Gastroesophageal sphincter (tissue), 3 donors: ENCODE measurements at regions not wholly inside any gene's neighbourhood (a gene's known extent, or its start where the extent isn't known, plus 50 kb on each side); places are given as distances from the start of the nearest gene placed in this dataset.

Experiments
- EP300 ChIP-seq: sonication (generic); formaldehyde crosslinking; IDR thresholded peaks from one replicate; pipeline ENCODE4 v1.6.1; 2017; ENCODE audit warnings: antibody characterized with exemption, mild to moderate bottlenecking
- POLR2AphosphoS5 ChIP-seq: sonication (generic); formaldehyde crosslinking; IDR thresholded peaks from one replicate; pipeline ENCODE4 v1.6.1; 2017; ENCODE audit warnings: antibody characterized with exemption
- TF ChIP-seq, protein P1 (sequence below), 4 experiments: fragments of 200-600 bp in 2 of 4; fragments of 450-650 bp in 2 of 4; sonication (generic) in 1 of 4; IDR thresholded peaks; one replicate each; pipeline ENCODE4 v1.5.1; 2017 to 2019; ENCODE audit warnings: antibody characterized with exemption in 4 of 4, mild to moderate bottlenecking in 2 of 4, moderate library complexity in 2 of 4

DNA sequence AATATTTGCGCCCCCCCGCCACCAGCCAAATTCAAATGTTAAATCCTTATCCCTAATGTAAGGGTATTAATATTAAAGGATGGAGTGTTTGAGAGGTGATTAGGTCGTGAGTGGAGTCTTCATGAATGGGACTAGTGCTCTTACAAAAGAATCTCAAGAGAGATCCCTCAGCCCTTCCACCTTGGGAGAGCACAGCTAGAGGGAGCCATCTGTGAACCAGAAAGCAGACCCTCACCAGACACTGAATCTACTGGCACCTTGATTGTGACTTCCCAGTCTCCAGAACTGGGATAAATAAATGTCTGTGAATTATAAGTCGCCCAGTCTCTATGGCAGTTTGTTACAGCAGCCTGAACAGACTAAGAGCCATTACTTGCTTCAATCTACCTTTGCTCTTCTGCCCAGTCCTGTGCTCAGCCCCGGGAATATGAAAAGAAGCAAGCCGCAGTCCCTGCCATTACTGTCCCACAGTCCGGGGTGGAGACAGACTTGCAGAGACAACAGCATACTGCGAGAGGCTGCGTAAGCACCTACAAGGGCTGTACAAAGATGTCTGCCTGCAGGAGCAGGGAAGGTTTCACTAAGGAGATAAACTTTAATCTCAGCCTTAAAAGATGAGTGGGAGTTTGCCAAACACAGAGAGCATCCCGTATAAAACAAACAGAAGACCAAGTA lies 110.7 kb upstream of the TMCO5A start:
- TF ChIP-seq, protein P1, sequence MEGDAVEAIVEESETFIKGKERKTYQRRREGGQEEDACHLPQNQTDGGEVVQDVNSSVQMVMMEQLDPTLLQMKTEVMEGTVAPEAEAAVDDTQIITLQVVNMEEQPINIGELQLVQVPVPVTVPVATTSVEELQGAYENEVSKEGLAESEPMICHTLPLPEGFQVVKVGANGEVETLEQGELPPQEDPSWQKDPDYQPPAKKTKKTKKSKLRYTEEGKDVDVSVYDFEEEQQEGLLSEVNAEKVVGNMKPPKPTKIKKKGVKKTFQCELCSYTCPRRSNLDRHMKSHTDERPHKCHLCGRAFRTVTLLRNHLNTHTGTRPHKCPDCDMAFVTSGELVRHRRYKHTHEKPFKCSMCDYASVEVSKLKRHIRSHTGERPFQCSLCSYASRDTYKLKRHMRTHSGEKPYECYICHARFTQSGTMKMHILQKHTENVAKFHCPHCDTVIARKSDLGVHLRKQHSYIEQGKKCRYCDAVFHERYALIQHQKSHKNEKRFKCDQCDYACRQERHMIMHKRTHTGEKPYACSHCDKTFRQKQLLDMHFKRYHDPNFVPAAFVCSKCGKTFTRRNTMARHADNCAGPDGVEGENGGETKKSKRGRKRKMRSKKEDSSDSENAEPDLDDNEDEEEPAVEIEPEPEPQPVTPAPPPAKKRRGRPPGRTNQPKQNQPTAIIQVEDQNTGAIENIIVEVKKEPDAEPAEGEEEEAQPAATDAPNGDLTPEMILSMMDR (IDR thresholded peaks at IDR 0.05), result no peak
- no peak for TF ChIP-seq EP300
- no peak for TF ChIP-seq POLR2AphosphoS5
